ENCODE measurements at regions not wholly inside any gene's neighbourhood (a gene's known extent, or its start where the extent isn't known, plus 50 kb on each side); places are given as distances from the start of the nearest gene placed in this dataset.
A peak's percentile ranks its signal among the peaks of the same experiment; 100 is the strongest.
"Not testable (repeated sequence)": the region's sequence is repeated elsewhere in the genome, so short reads cannot be mapped to it uniquely, and the experiment has no call there.

- TF ChIP-seq POLR2AphosphoS5 (IDR thresholded peaks at IDR 0.05): no peak
Measured at GRCh38 chr4:38469410-38469809, 194.6 kb upstream of the KLF3 start.

DNA sequence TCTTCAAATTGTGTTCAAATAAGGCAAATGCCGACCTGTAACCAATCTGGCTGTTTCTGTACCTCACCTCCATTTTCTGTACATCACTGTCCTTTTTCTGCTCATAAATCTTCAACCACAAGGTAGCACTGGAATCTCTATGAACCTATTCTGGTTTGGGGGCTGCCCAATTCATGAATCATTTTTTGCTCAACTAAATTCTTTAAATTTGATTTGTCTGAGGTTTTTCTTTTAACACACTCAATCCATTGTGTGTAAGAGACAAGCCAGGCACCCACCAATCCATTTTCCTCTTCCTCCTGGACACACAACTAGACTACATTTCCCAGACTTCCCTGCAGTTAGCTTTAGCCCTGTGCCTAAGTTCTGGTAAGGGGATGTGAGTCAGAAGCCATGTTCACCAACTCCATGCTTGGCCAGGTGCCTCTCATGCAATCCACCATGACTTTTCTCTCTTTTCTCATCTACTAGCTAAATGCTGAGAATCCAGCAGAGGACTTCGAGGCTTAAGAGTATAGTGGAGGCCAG, 193.2 kb upstream of the KLF3 start:
- no peak overlapping the region for H3K4me3 ChIP-seq
- WGBS, 2 donors (ENCODE audit: low coverage in 1 of 2): 84 to 94% methylated on average over 2 of the region's 2 CpGs
- no peak for TF ChIP-seq POLR2A (IDR thresholded peaks at IDR 0.05)
- TF ChIP-seq, protein P1, sequence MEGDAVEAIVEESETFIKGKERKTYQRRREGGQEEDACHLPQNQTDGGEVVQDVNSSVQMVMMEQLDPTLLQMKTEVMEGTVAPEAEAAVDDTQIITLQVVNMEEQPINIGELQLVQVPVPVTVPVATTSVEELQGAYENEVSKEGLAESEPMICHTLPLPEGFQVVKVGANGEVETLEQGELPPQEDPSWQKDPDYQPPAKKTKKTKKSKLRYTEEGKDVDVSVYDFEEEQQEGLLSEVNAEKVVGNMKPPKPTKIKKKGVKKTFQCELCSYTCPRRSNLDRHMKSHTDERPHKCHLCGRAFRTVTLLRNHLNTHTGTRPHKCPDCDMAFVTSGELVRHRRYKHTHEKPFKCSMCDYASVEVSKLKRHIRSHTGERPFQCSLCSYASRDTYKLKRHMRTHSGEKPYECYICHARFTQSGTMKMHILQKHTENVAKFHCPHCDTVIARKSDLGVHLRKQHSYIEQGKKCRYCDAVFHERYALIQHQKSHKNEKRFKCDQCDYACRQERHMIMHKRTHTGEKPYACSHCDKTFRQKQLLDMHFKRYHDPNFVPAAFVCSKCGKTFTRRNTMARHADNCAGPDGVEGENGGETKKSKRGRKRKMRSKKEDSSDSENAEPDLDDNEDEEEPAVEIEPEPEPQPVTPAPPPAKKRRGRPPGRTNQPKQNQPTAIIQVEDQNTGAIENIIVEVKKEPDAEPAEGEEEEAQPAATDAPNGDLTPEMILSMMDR (IDR thresholded peaks at IDR 0.05): no peak
- TF ChIP-seq POLR2AphosphoS5 (IDR thresholded peaks at IDR 0.05): no peak
- no peak for TF ChIP-seq EP300 (IDR thresholded peaks at IDR 0.05)
- H3K4me1 ChIP-seq: peaks cover 0 to 17% (median 0%) of the 10 kb centered on the region in 3 donors
- H3K27ac ChIP-seq: no peak overlapping the region
- H3K36me3 ChIP-seq: no peaks in the 10 kb centered on the region
- ATAC-seq: no peak
- H3K9me3 ChIP-seq: no peaks in the 10 kb centered on the region
- H3K27me3 ChIP-seq: no peaks in the 10 kb centered on the region

More at GRCh38 chr4:38469410-38469809, 194.6 kb upstream of the KLF3 start:
- Histone ChIP-seq H3K4me3 (no peak overlapping the region), H3K9me3 (no peaks in the 10 kb centered on the region), H3K27ac (no peak overlapping the region), H3K4me1 (peaks cover 0 to 17% (median 0%) of the 10 kb centered on the region in 3 donors), H3K27me3 (no peaks in the 10 kb centered on the region), H3K36me3 (no peaks in the 10 kb centered on the region)
- no peak for ATAC-seq
- WGBS, 2 donors (ENCODE audit: low coverage in 1 of 2): 67 to 100% methylated on average over 1 of the region's 3 CpGs

DNA sequence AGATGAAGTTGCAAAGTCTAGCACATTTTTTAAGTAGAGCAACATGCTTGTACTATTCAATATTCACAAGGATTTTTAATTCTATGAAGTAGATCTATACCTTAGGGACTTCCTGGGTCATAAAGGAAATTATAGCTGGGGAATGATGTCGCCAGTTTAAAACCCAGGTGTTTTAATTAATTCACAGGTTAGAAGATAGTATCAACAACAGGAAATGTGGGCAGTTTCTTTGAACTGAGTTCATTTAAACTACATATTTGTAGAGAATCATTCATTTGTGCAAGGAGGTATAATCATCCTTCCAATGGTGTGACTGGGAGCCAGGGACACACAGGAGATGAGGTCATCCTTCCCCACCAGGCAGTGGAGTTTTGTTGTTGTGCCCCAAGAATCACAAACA, 181.3 kb upstream of the KLF3 start:
- H3K9me3 ChIP-seq: no peaks in the 10 kb centered on the region

GRCh38 chr4:38483628-38484027, 180.4 kb upstream of the KLF3 start:
- H3K4me3 ChIP-seq, H3K4me1 ChIP-seq, H3K27ac ChIP-seq, H3K36me3 ChIP-seq, H3K27me3 ChIP-seq, ATAC-seq, H3K9me3 ChIP-seq: not testable (repeated sequence)

More for the DNA sequence above, 181.3 kb upstream of the KLF3 start:
- no peaks in the 10 kb centered on the region for H3K36me3 ChIP-seq
- WGBS, 2 donors (ENCODE audit: low coverage in 1 of 2): 83% methylated on average over 1 of the region's 1 CpG; no CpG with 5 or more reads in 1 of the 2 donors
- no peaks in the 10 kb centered on the region for H3K4me1 ChIP-seq
- H3K4me3 ChIP-seq: no peak overlapping the region
- H3K27me3 ChIP-seq: no peaks in the 10 kb centered on the region
- TF ChIP-seq, protein P1 (IDR thresholded peaks at IDR 0.05): no peak
- TF ChIP-seq POLR2AphosphoS5 (IDR thresholded peaks at IDR 0.05) (no peak), POLR2A (IDR thresholded peaks at IDR 0.05) (no peak), EP300 (IDR thresholded peaks at IDR 0.05) (no peak)
- H3K27ac ChIP-seq: no peak overlapping the region
- ATAC-seq: no peak

- WGBS, 2 donors (ENCODE audit: low coverage in 1 of 2): 73% methylated on average over 5 to 9 of the region's 9 CpGs
- peak overlapping the region in 1 of 4 donors; percentile 62 for H3K27ac ChIP-seq
Measured at GRCh38 chr4:38489011-38489861, 174.8 kb upstream of the KLF3 start.

More at GRCh38 chr4:38489011-38489861, 174.8 kb upstream of the KLF3 start:
- H3K4me3 ChIP-seq: no peak overlapping the region
- peaks cover 0 to 13% (median 0%) of the 10 kb centered on the region in 3 donors for H3K4me1 ChIP-seq
- TF ChIP-seq EP300 (IDR thresholded peaks at IDR 0.05) (no peak), POLR2AphosphoS5 (IDR thresholded peaks at IDR 0.05) (no peak), POLR2A (IDR thresholded peaks at IDR 0.05) (no peak)
- TF ChIP-seq, protein P1 (IDR thresholded peaks at IDR 0.05): no peak
- H3K36me3 ChIP-seq: no peaks in the 10 kb centered on the region
- ATAC-seq: peak; percentile 39
- H3K27me3 ChIP-seq: no peaks in the 10 kb centered on the region
- H3K9me3 ChIP-seq: no peaks in the 10 kb centered on the region

Measured in gastroesophageal sphincter (tissue), 4 donors.